H9 (cell line): ENCODE measurements at regions not wholly inside any gene's neighbourhood (a gene's known extent, or its start where the extent isn't known, plus 50 kb on each side); places are given as distances from the start of the nearest gene placed in this dataset.

Experiments used
- DNase-seq: peaks from one replicate; pipeline ENCODE4 v3.0.0-alpha.2; 2017
- H2AFZ ChIP-seq: one replicate; pipeline ENCODE4 v1.6.1; 2013; ENCODE audit warnings: mild to moderate bottlenecking, low read length, control low read depth, moderate library complexity
- H2AK5ac ChIP-seq: 2 replicates; pipeline ENCODE4 v1.6.1; 2013; ENCODE audit warnings: low read length, control low read depth, mixed read lengths; ENCODE audit not compliant: insufficient read length
- H2BK120ac ChIP-seq: one replicate; pipeline ENCODE4 v1.6.1; 2013; ENCODE audit warnings: low read depth, mild to moderate bottlenecking, low read length, control low read depth, inconsistent platforms; ENCODE audit not compliant: poor library complexity, severe bottlenecking
- H2BK12ac ChIP-seq: 2 replicates; pipeline ENCODE4 v1.6.1; 2013; ENCODE audit warnings: low read length, control low read depth, mixed read lengths, low read depth; ENCODE audit not compliant: insufficient read length
- H2BK15ac ChIP-seq: 2 replicates; pipeline ENCODE4 v1.6.1; 2013; ENCODE audit warnings: low read depth, low read length, control low read depth
- H2BK20ac ChIP-seq: one replicate; pipeline ENCODE4 v1.6.1; 2013; ENCODE audit warnings: low read depth, mild to moderate bottlenecking, low read length, control low read depth, inconsistent platforms; ENCODE audit not compliant: poor library complexity, severe bottlenecking
- H2BK5ac ChIP-seq: 2 replicates; pipeline ENCODE4 v1.6.1; 2013; ENCODE audit warnings: low read length, control low read depth, mixed read lengths; ENCODE audit not compliant: insufficient read length
- H3K14ac ChIP-seq: 2 replicates; pipeline ENCODE4 v1.6.1; 2013; ENCODE audit warnings: low read length, control low read depth; ENCODE audit not compliant: insufficient read depth
- H3K18ac ChIP-seq: 2 replicates; pipeline ENCODE4 v1.6.1; 2013; ENCODE audit warnings: low read depth, mild to moderate bottlenecking, mixed read lengths, low read length, control low read depth; ENCODE audit not compliant: insufficient read length
- H3K23ac ChIP-seq: 2 replicates; pipeline ENCODE4 v1.6.1; 2013; ENCODE audit warnings: low read length, control low read depth, mixed read lengths, low read depth; ENCODE audit not compliant: insufficient read length
- H3K23me2 ChIP-seq: 2 replicates; pipeline ENCODE4 v1.6.1; 2013; ENCODE audit warnings: low read depth, mild to moderate bottlenecking, mixed read lengths, low read length, control low read depth; ENCODE audit not compliant: insufficient read length, poor library complexity, severe bottlenecking
- H3K27ac ChIP-seq: 2 replicates; pipeline ENCODE4 v1.5.1; 2013; ENCODE audit warnings: low read length, control low read depth, mixed read lengths, low read depth; ENCODE audit not compliant: insufficient read length
- H3K27me3 ChIP-seq: 2 replicates; pipeline ENCODE4 v1.6.1; 2013; ENCODE audit warnings: low read length, control low read depth, inconsistent platforms; ENCODE audit not compliant: insufficient read depth
- H3K4ac ChIP-seq: 2 replicates; pipeline ENCODE4 v1.6.1; 2013; ENCODE audit warnings: low read depth, mild to moderate bottlenecking, control low read depth, inconsistent platforms, low read length, moderate library complexity
- H3K4me1 ChIP-seq: 2 replicates; pipeline ENCODE4 v1.6.1; 2013; ENCODE audit warnings: low read length, control low read depth, inconsistent platforms; ENCODE audit not compliant: insufficient read depth
- H3K4me2 ChIP-seq: 2 replicates; pipeline ENCODE4 v1.6.1; 2013; ENCODE audit warnings: low read length, control low read depth, mixed read lengths; ENCODE audit not compliant: insufficient read length, insufficient read depth
- H3K56ac ChIP-seq: 2 replicates; pipeline ENCODE4 v1.6.1; 2013; ENCODE audit warnings: low read depth, mild to moderate bottlenecking, mixed read lengths, low read length, control low read depth; ENCODE audit not compliant: insufficient read length
- H3K79me1 ChIP-seq: 2 replicates; pipeline ENCODE4 v1.6.1; 2013; ENCODE audit warnings: low read depth, mild to moderate bottlenecking, moderate library complexity, low read length, control low read depth, inconsistent platforms; ENCODE audit not compliant: insufficient read depth, poor library complexity, severe bottlenecking
- H3K79me2 ChIP-seq: 2 replicates; pipeline ENCODE4 v1.6.1; 2013; ENCODE audit warnings: low read length, control low read depth, inconsistent platforms; ENCODE audit not compliant: insufficient read depth
- H3K9ac ChIP-seq: 2 replicates; pipeline ENCODE4 v1.6.1; 2013; ENCODE audit warnings: low read length, control low read depth, mixed read lengths; ENCODE audit not compliant: insufficient read length; ENCODE audit errors: extremely low read depth
- H3K9me3 ChIP-seq: one replicate; pipeline ENCODE4 v1.6.1; 2013; ENCODE audit warnings: low read depth, low read length, inconsistent platforms; ENCODE audit not compliant: control insufficient read depth
- H3T11ph ChIP-seq: one replicate; pipeline ENCODE4 v1.6.1; 2013; ENCODE audit warnings: mild to moderate bottlenecking, low read length, control low read depth, inconsistent platforms
- H4K20me1 ChIP-seq: one replicate; pipeline ENCODE4 v1.6.1; 2013; ENCODE audit not compliant: control insufficient read depth, insufficient read length, insufficient read depth
- H4K5ac ChIP-seq: 2 replicates; pipeline ENCODE4 v1.6.1; 2013; ENCODE audit warnings: low read depth, mild to moderate bottlenecking, mixed read lengths, low read length, control low read depth; ENCODE audit not compliant: insufficient read length
- H4K8ac ChIP-seq: replicated peaks from 2 replicates; pipeline ENCODE4 v1.6.1; 2013; ENCODE audit warnings: low read length, control low read depth, mixed read lengths, low read depth; ENCODE audit not compliant: insufficient read length
- H4K91ac ChIP-seq: 2 replicates; pipeline ENCODE4 v1.6.1; 2013; ENCODE audit warnings: low read depth, mild to moderate bottlenecking, moderate library complexity, mixed read lengths, low read length, control low read depth; ENCODE audit not compliant: insufficient read length
- H3K27ac Mint-ChIP-seq, 3 experiments: 2 replicates in 2 of 3; 3 replicates in 1 of 3; pipeline ENCODE4 v1.8.0; 2020 to 2021; ENCODE audit warnings: mixed read lengths in 3 of 3, mild to moderate bottlenecking in 1 of 3, moderate library complexity in 1 of 3
- H3K27me3 Mint-ChIP-seq: 2 replicates; pipeline ENCODE4 v1.8.0; 2021; ENCODE audit warnings: low read depth, mild to moderate bottlenecking, moderate library complexity, mixed read lengths
- H3K36me3 Mint-ChIP-seq, 3 experiments: 2 replicates in 2 of 3; 3 replicates in 1 of 3; pipeline ENCODE4 v1.8.0; 2020 to 2021; ENCODE audit warnings: low read depth in 3 of 3, mixed read lengths in 3 of 3; ENCODE audit not compliant: insufficient read depth in 1 of 3
- H3K4me1 Mint-ChIP-seq, 2 experiments: 2 replicates each; pipeline ENCODE4 v1.8.0; 2020; ENCODE audit warnings: mixed read lengths in 2 of 2
- H3K4me3 Mint-ChIP-seq, 2 experiments: 2 replicates in 1 of 2; 3 replicates in 1 of 2; pipeline ENCODE4 v1.8.0; 2020 to 2021; ENCODE audit warnings: mild to moderate bottlenecking in 2 of 2, mixed read lengths in 2 of 2, moderate library complexity in 1 of 2
- H3K9me3 Mint-ChIP-seq, 2 experiments: 2 replicates in 1 of 2; 3 replicates in 1 of 2; pipeline ENCODE4 v1.8.0; 2020; ENCODE audit warnings: mild to moderate bottlenecking in 2 of 2, mixed read lengths in 2 of 2, moderate library complexity in 1 of 2
- CTCF ChIP-seq: fragments of 200-600 bp; sonication (generic); conservative IDR thresholded peaks from 3 replicates; pipeline ENCODE4 v1.8.0; 2021; ENCODE audit warnings: antibody characterized with exemption, mild to moderate bottlenecking

DNA sequence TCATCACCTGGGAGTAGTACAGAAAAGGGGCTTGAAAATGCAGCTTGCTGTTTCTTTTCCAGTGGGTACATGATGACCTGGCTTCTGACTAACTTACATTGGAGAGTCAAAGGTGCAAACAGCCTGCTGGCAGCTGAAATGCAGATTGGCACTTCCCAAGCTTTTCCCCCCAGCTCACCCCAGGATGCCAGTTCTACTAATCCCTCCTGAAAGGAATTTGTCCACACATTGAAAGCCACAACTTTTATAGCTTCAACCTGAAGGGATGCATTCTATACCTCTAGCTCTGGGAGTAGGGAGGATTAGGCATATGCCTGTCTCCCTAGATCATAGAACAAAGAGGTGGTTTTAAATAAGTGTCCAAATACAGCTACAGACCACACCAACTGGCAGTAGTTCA lies 281.7 kb downstream of the EFHB start:
- no peak overlapping the region for H2BK120ac ChIP-seq
- no peak overlapping the region for H2AFZ ChIP-seq
- no peaks in the 10 kb centered on the region for H3K79me1 ChIP-seq
- H2AK5ac ChIP-seq = no peak overlapping the region
- no peak overlapping the region for H2BK12ac ChIP-seq
- no peak overlapping the region for H4K8ac ChIP-seq
- no peak overlapping the region for H3K14ac ChIP-seq
- peaks cover 16 to 17% of the 10 kb centered on the region in 2 experiments for H3K4me1 Mint-ChIP-seq
- H3K9ac ChIP-seq = no peak overlapping the region
- H3T11ph ChIP-seq = no peak overlapping the region
- no peak overlapping the region for H3K27ac ChIP-seq
- H3K56ac ChIP-seq = no peak overlapping the region
- H3K36me3 Mint-ChIP-seq = peaks cover 9 to 44% (median 25%) of the 10 kb centered on the region in 3 experiments
- H3K23me2 ChIP-seq = no peaks in the 10 kb centered on the region
- H3K4me2 ChIP-seq = no peak overlapping the region
- H3K9me3 Mint-ChIP-seq = peaks cover 32 to 34% of the 10 kb centered on the region in 2 experiments
- H3K4me3 Mint-ChIP-seq = no peak overlapping the region
- H2BK15ac ChIP-seq = no peak overlapping the region
- no peaks in the 10 kb centered on the region for H3K79me2 ChIP-seq
- H3K27me3 ChIP-seq = no peaks in the 10 kb centered on the region
- H3K27ac Mint-ChIP-seq = peak overlapping the region in 2 of 3 experiments; percentile 46 to 68; a peak in 4 of 7 replicates
- H3K18ac ChIP-seq = no peak overlapping the region
- no peak for DNase-seq
- H4K20me1 ChIP-seq = no peaks in the 10 kb centered on the region
- H3K27me3 Mint-ChIP-seq = no peaks in the 10 kb centered on the region; the same call in 1 of the 2 replicates
- no peak overlapping the region for H4K5ac ChIP-seq
- H2BK5ac ChIP-seq = no peak overlapping the region
- H2BK20ac ChIP-seq = no peak overlapping the region
- no peaks in the 10 kb centered on the region for H3K4me1 ChIP-seq
- H3K4ac ChIP-seq = no peak overlapping the region
- no peak overlapping the region for H4K91ac ChIP-seq
- H3K23ac ChIP-seq = no peak overlapping the region
- no peak for TF ChIP-seq CTCF
- no peaks in the 10 kb centered on the region for H3K9me3 ChIP-seq
